Parathyroid adenoma (tissue), 2 donors: ENCODE measurements at regions not wholly inside any gene's neighbourhood (a gene's known extent, or its start where the extent isn't known, plus 50 kb on each side); places are given as distances from the start of the nearest gene placed in this dataset.
"Not testable (repeated sequence)": the region's sequence is repeated elsewhere in the genome, so short reads cannot be mapped to it uniquely, and the experiment has no call there.

Source experiments
- H2AFZ ChIP-seq: fragments of 300-600 bp; sonication (generic); one replicate; pipeline ENCODE4 v1.7.0; 2017; ENCODE audit warnings: antibody characterized with exemption, mild to moderate bottlenecking
- H3K27ac ChIP-seq: fragments of 300-600 bp; sonication (generic); one replicate; pipeline ENCODE4 v1.7.0; 2017
- H3K27me3 ChIP-seq: fragments of 300-600 bp; sonication (generic); one replicate; pipeline ENCODE4 v1.7.0; 2017; ENCODE audit warnings: low read length; ENCODE audit not compliant: control insufficient read depth, insufficient read depth
- H3K36me3 ChIP-seq: fragments of 300-600 bp; sonication (generic); one replicate; pipeline ENCODE4 v1.7.0; 2017; ENCODE audit warnings: low read length; ENCODE audit not compliant: control insufficient read depth, insufficient read depth
- H3K4me1 ChIP-seq: fragments of 300-600 bp; sonication (generic); one replicate; pipeline ENCODE4 v1.7.0; 2017; ENCODE audit warnings: control low read depth
- H3K4me2 ChIP-seq: fragments of 300-600 bp; sonication (generic); one replicate; pipeline ENCODE4 v1.7.0; 2017; ENCODE audit warnings: low read length
- H3K4me3 ChIP-seq: fragments of 300-600 bp; sonication (generic); one replicate; pipeline ENCODE4 v1.7.0; 2017; ENCODE audit warnings: low read depth, low read length
- H3K79me2 ChIP-seq: fragments of 300-600 bp; sonication (generic); one replicate; pipeline ENCODE4 v1.7.0; 2017; ENCODE audit warnings: control low read depth
- H3K9ac ChIP-seq: fragments of 300-600 bp; sonication (generic); one replicate; pipeline ENCODE4 v1.7.0; 2017; ENCODE audit warnings: mild to moderate bottlenecking
- H3K9me3 ChIP-seq: fragments of 300-600 bp; sonication (generic); one replicate; pipeline ENCODE4 v1.7.0; 2017; ENCODE audit warnings: low read length; ENCODE audit not compliant: control insufficient read depth
- TF ChIP-seq, protein P1 (sequence below): fragments of 300-600 bp; sonication (generic); IDR thresholded peaks from one replicate; pipeline ENCODE4 v1.7.0; 2017; ENCODE audit warnings: antibody characterized with exemption, mild to moderate bottlenecking
- donor health status: primary hyperparathyroidism.

- no peak overlapping the region for H3K9ac ChIP-seq
- H3K27me3 ChIP-seq, result no peaks in the 10 kb centered on the region
- no peaks in the 10 kb centered on the region for H3K79me2 ChIP-seq
- no peak overlapping the region for H2AFZ ChIP-seq
- H3K4me1 ChIP-seq, result peaks cover 8% of the 10 kb centered on the region
- no peaks in the 10 kb centered on the region for H3K9me3 ChIP-seq
- H3K36me3 ChIP-seq, result no peaks in the 10 kb centered on the region
- no peak overlapping the region for H3K27ac ChIP-seq
- no peak overlapping the region for H3K4me2 ChIP-seq
- no peak overlapping the region for H3K4me3 ChIP-seq
- TF ChIP-seq, protein P1, sequence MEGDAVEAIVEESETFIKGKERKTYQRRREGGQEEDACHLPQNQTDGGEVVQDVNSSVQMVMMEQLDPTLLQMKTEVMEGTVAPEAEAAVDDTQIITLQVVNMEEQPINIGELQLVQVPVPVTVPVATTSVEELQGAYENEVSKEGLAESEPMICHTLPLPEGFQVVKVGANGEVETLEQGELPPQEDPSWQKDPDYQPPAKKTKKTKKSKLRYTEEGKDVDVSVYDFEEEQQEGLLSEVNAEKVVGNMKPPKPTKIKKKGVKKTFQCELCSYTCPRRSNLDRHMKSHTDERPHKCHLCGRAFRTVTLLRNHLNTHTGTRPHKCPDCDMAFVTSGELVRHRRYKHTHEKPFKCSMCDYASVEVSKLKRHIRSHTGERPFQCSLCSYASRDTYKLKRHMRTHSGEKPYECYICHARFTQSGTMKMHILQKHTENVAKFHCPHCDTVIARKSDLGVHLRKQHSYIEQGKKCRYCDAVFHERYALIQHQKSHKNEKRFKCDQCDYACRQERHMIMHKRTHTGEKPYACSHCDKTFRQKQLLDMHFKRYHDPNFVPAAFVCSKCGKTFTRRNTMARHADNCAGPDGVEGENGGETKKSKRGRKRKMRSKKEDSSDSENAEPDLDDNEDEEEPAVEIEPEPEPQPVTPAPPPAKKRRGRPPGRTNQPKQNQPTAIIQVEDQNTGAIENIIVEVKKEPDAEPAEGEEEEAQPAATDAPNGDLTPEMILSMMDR, result no peak
These were observed 59.5 kb upstream of the PHF21A start for GRCh38 chr11:46180736-46181135.

DNA sequence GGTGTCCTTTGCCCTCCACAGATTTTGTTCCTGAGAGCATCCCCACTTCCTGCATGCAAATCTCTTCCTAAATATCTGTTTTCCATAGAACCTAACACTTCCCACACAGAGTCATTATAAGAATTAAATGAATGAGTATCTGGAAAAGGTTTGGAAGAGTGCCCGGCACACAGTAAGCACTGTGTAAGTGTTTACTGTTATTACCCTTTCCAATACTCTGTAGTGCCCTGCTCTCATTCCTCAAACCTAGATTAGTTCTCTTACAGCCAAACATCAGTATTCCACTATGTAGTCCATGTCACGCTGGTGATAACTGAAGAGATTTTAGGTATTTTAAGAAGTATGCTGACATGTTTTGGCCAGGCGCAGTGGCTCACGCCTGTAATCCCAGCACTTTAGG lies 57.3 kb upstream of the PHF21A start:
- Histone ChIP-seq H2AFZ (no peak overlapping the region), H3K4me3 (no peak overlapping the region), H3K36me3 (no peaks in the 10 kb centered on the region), H3K27me3 (no peaks in the 10 kb centered on the region), H3K4me1 (peaks cover 4% of the 10 kb centered on the region), H3K27ac (no peak overlapping the region), H3K4me2 (no peak overlapping the region), H3K9ac (no peak overlapping the region), H3K79me2 (no peaks in the 10 kb centered on the region), H3K9me3 (no peaks in the 10 kb centered on the region)
- TF ChIP-seq, protein P1, result no peak

DNA sequence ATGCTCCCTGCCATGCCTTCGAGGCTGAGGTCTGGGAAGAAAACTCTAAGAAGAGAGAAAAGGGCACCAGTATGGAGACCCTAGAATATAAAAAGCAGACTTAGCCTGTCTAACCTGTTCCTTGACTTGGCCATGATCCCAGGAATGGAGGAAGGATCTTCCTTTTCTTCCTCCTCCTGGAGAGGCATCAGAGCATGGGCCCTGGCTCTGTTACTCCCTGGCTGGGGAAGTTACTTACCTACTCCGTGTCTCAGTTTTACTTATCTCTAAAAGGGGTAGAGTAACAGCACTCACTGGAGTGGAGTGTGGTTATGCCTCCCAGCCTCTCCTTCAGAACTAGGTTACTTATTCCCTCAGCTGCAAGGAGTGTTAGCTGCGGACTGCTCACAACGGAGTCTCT lies 55.2 kb upstream of the PHF21A start:
- Histone ChIP-seq H3K79me2 (no peaks in the 10 kb centered on the region), H3K4me2 (no peak overlapping the region), H3K36me3 (no peaks in the 10 kb centered on the region), H2AFZ (no peak overlapping the region), H3K27ac (no peak overlapping the region), H3K9me3 (no peaks in the 10 kb centered on the region), H3K27me3 (no peaks in the 10 kb centered on the region), H3K4me1 (no peaks in the 10 kb centered on the region), H3K4me3 (no peak overlapping the region), H3K9ac (no peak overlapping the region)
- TF ChIP-seq, protein P1, result no peak

GRCh38 chr11:46175401-46176002 lies 54.2 kb upstream of the PHF21A start:
- no peak overlapping the region for H3K27ac ChIP-seq
- H3K27me3 ChIP-seq, result no peaks in the 10 kb centered on the region
- H3K9me3 ChIP-seq, result no peaks in the 10 kb centered on the region
- H3K79me2 ChIP-seq, result no peaks in the 10 kb centered on the region
- no peak overlapping the region for H3K9ac ChIP-seq
- no peak overlapping the region for H2AFZ ChIP-seq
- no peak overlapping the region for H3K4me3 ChIP-seq
- H3K36me3 ChIP-seq, result no peaks in the 10 kb centered on the region
- no peaks in the 10 kb centered on the region for H3K4me1 ChIP-seq
- no peak overlapping the region for H3K4me2 ChIP-seq
- TF ChIP-seq, protein P1, result no peak

DNA sequence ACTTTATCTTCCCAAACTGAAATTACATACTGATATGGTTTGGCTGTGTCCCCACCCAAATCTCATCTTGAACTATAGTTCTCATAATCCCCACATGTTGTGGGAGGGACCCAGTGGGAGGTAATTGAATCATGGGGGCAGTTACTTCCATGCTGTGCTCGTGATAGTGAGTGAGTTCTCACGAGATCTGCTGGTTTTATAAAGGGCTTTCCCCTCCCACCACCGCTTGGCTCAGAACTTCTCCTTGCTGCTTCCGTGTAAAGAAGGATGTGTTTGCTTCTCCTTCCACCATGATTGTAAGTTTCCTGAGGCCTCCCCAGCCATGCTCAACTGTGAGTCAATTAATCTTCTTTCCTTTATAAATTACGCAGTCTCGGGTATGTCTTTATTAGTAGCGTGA lies 50.4 kb upstream of the PHF21A start:
- not testable (repeated sequence) for H3K9ac ChIP-seq, H3K4me3 ChIP-seq, H3K36me3 ChIP-seq, H3K4me2 ChIP-seq, H3K4me1 ChIP-seq, H2AFZ ChIP-seq, H3K27ac ChIP-seq, H3K79me2 ChIP-seq, H3K9me3 ChIP-seq, H3K27me3 ChIP-seq
